ENCODE measurements at regions not wholly inside any gene's neighbourhood (a gene's known extent, or its start where the extent isn't known, plus 50 kb on each side); places are given as distances from the start of the nearest gene placed in this dataset.

GRCh38 chr6:154561750-154562149 is 51.3 kb upstream of the CNKSR3 start:
- Histone ChIP-seq H3K9me3 (no peaks in the 10 kb centered on the region), H3K27me3 (no peaks in the 10 kb centered on the region), H3K27ac (no peak overlapping the region), H3K36me3 (no peaks in the 10 kb centered on the region), H3K4me3 (no peak overlapping the region), H3K4me1 (peaks cover 0 to 16% (median 0%) of the 10 kb centered on the region in 4 donors)
- DNase-seq = no peak
- TF ChIP-seq POLR2A (IDR thresholded peaks at IDR 0.05) = no peak
- TF ChIP-seq CTCF (IDR thresholded peaks at IDR 0.05) = no peak

- peak in 1 of 3 donors; percentile 53 for DNase-seq
- TF ChIP-seq CTCF (IDR thresholded peaks at IDR 0.05) = no peak
- TF ChIP-seq POLR2A (IDR thresholded peaks at IDR 0.05) = no peak
- H3K27ac ChIP-seq = peak overlapping the region in 2 of 4 donors; percentile 30 to 73
- H3K36me3 ChIP-seq = no peaks in the 10 kb centered on the region
- no peak overlapping the region for H3K4me3 ChIP-seq
- H3K9me3 ChIP-seq = no peaks in the 10 kb centered on the region
- no peaks in the 10 kb centered on the region for H3K27me3 ChIP-seq
- H3K4me1 ChIP-seq = peaks cover 0 to 36% (median 0%) of the 10 kb centered on the region in 4 donors
Observed at GRCh38 chr6:154565331-154565730, 54.8 kb upstream of the CNKSR3 start.

DNA sequence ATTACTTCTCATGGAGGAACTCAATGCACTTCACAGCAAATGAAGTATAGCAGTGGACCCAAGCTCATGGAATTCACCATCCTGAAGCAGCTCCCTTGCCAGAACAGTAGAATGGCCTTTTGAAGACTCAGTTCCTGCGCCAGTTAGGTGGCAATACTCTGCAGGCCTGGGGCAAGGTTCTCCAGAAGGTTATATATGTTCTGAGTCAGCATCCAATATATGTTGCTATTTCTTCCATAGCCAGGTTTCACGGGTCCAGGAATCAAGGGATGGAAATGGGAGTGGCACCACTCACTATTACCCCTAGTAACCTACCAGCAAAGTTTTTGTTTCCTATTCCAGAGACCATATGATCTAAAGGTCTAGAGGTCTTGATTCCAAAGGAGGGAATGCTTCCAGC is 56.4 kb upstream of the CNKSR3 start:
- Histone ChIP-seq H3K4me3 (no peak overlapping the region), H3K36me3 (no peaks in the 10 kb centered on the region), H3K9me3 (no peaks in the 10 kb centered on the region), H3K4me1 (peaks cover 0 to 38% (median 0%) of the 10 kb centered on the region in 4 donors), H3K27ac (peak overlapping the region in 2 of 4 donors; percentile 70 to 73), H3K27me3 (no peaks in the 10 kb centered on the region)
- TF ChIP-seq POLR2A (IDR thresholded peaks at IDR 0.05) (no peak), CTCF (IDR thresholded peaks at IDR 0.05) (no peak)
- DNase-seq = peak in 1 of 3 donors; percentile 72

- peak overlapping the region in 2 of 4 donors; percentile 70 to 73 for H3K27ac ChIP-seq
- TF ChIP-seq CTCF (IDR thresholded peaks at IDR 0.05) (no peak), POLR2A (IDR thresholded peaks at IDR 0.05) (no peak)
- no peaks in the 10 kb centered on the region for H3K36me3 ChIP-seq
- H3K27me3 ChIP-seq = no peaks in the 10 kb centered on the region
- DNase-seq = no peak
- H3K9me3 ChIP-seq = no peaks in the 10 kb centered on the region
- H3K4me3 ChIP-seq = no peak overlapping the region
- H3K4me1 ChIP-seq = peaks cover 0 to 38% (median 0%) of the 10 kb centered on the region in 4 donors
Observed at GRCh38 chr6:154567695-154568220, 57.3 kb upstream of the CNKSR3 start.

DNA sequence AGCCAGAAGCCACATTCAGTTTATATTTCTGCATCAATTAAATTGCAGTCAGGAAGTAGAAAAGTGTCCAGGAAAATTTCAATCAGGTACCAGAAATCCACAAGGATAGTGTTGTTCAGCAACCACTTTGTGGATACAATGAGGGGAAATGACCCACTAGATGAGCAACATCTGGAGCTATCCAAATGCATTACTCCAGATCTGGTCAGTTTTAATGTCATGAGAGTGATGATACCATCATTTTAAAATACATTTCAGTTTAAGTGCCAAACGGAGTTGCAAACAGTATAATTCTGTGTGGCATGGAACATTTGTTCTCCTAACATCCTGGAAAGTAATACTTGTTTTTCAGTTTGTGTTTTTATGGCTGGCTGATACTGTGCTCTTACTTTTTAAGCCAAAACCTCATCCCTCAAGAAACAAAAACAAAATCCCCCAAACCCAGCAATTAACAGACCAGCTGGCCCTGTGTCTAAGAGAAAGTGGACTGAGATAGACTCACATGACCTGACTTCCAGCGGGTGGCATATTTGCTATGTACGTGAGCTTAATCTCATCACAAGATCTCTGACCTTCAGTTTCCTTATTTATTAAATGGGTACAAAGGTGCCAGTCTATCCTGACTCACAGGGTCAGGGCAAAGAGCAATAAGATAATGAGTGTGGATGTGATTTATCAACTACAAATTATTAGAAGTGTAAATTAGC is 58.8 kb upstream of the CNKSR3 start:
- no peaks in the 10 kb centered on the region for H3K9me3 ChIP-seq
- no peak overlapping the region for H3K4me3 ChIP-seq
- no peaks in the 10 kb centered on the region for H3K27me3 ChIP-seq
- no peaks in the 10 kb centered on the region for H3K36me3 ChIP-seq
- TF ChIP-seq CTCF (IDR thresholded peaks at IDR 0.05) = peak in 1 of 6 experiments; percentile 2
- no peak for TF ChIP-seq POLR2A (IDR thresholded peaks at IDR 0.05)
- peak overlapping the region in 2 of 4 donors; percentile 58 to 83 for H3K27ac ChIP-seq
- DNase-seq = peak in 1 of 3 donors; percentile 73
- H3K4me1 ChIP-seq = peaks cover 0 to 38% (median 0%) of the 10 kb centered on the region in 4 donors

All from Peyer's patch (tissue), 4 donors.